SK-MEL-5 (cell line): ENCODE measurements at regions not wholly inside any gene's neighbourhood (a gene's known extent, or its start where the extent isn't known, plus 50 kb on each side); places are given as distances from the start of the nearest gene placed in this dataset.
"Not testable (repeated sequence)": the region's sequence is repeated elsewhere in the genome, so short reads cannot be mapped to it uniquely, and the experiment has no call there.

Source experiments
- DNase-seq: peaks from one replicate; pipeline ENCODE4 v3.0.0-alpha.2; 2016; ENCODE audit warnings: low read depth, low spot score
- in situ Hi-C: cut with HindIII; loops from 2 replicates; pipeline ENCODE4 v1.10.0; 2016; ENCODE audit warnings: low sequenced_read_pairs, high pct_unique_total_duplicates, low pct_unique_long_range_greater_than_20kb

DNA sequence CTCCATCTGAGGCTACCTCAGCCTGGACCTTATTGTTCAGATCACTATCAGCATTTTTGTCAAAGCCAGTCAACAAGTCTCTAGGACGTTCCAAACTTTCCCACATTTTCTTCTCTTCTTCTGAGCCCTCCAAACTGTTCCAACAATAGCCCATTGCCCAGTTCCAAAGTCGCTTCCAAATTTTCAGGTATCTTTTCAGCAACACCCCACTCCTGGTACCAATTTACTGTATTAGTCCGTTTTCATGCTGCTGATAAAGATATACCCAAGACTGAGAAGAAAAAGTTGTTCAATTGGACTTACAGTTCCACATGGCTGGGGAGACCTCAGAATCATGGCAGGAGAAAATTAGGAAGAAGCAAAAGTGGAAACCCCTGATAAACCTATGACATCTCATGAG is 495.3 kb upstream of the NCAM2 start:
- DNase-seq, in situ Hi-C loops: not testable (repeated sequence)

DNA sequence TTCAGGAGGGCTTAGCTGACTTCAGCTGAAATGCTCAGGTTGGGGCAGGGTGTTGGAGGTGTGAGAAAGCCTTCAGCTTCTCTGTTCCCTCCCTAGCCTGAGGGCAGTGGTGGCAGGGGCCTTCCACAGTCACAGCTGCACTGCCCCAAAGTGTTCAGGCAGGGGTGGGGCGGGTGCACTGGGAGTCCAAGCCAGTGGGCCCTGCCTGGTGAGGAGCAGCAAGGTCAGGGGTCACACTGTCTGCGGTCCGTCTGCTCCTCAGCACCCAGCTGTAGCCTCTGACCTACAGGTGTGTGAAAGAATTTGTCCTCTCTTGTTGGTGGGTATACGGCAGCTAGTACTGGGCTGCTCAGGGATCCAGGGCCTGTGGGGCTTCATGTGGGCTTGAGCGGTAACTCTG is 490.4 kb upstream of the NCAM2 start:
- no peak for DNase-seq

DNA sequence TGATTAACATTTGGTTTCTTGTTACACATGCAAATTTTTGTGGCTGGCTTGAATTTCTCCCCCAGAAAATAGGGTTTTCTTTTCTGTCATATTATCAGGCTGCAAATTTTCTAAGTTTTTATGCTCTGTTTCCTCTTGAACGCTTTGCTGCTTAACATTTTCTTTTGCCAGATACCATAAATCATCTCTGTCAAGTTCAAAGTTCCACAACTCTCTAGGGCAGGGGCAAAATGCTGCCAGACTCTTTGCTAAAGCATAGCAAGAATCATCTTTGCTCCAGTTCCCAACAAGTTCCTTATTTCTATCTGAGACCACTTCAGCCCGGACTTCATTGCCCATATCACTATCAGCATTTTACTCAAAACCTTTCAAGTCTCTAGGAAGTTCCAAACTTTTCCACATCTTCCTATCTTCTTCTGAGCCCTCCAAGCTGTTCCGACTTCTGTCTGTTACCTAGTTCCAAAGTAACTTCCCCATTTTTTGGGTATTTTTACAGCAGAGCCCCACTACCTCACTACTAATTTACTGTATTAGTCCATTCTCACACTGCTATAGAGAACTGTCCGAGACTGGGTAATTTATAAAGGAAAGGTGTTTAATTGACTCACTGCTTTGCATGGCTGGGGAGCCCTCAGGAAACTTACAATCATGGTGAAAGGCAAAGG is 486.9 kb upstream of the NCAM2 start:
- DNase-seq: no peak
- in situ Hi-C loops: no loop called here

More for the DNA sequence above, 490.4 kb upstream of the NCAM2 start:
- in situ Hi-C loops: no loop called here

DNA sequence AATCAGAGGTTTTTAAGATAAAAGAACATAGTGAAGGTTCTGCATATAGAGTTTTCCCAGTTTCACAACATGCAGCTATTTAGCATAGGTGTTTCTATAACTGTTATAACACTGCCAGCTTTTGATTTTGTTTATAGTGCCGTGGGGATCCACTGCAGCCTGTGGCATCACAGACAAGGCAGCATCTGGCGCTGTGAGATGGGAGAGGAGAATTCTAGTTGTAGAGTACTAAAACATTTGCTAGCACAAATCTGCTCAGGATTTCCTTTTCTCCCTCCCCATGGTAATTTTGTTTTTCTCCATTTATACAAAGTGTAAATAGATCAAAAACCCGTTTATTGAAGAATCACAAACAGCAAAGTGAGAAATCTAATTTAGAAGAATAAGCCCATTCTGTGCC is 482.8 kb upstream of the NCAM2 start:
- in situ Hi-C loops: no loop called here

DNA sequence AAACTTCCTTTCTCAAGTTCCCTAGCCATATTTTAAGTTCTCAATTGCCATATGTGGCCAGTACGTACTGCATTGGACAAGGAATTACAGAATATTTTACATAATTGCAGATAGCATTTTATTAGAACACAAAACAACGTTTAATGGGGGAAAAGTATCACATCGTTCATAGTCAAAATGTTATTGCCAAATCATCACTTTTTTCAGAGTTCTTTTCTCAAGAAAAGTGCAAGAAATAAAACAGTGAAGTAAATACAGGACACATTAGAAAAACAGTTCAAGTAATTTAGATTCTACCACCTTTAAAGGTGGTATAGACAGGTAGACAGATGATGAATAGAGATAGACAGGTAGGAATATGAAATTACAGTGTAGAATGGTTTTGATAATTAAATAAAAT is 479.1 kb upstream of the NCAM2 start:
- DNase-seq: no peak
- in situ Hi-C loops: no loop called here

More for the DNA sequence above, 482.8 kb upstream of the NCAM2 start:
- DNase-seq: no peak

DNA sequence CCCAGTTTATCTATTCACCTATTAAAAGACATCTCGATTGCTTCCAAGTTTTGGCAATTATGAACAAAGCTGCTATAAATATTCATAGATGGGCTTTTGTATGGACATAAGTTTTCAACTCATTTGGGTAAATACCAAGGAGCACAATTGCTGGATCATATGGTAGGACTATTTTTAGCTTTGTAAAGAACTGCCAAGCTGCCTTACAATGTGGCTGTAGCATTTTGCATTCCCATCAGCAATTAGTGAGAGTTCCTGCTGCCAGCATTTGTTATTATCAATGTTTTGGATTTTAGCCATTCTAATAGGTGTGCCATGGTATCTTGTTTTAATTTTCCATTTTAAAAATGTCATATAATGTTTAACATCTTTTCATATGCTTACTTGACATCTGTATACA is 475.6 kb upstream of the NCAM2 start:
- no peak for DNase-seq
- in situ Hi-C loops: no loop called here

DNA sequence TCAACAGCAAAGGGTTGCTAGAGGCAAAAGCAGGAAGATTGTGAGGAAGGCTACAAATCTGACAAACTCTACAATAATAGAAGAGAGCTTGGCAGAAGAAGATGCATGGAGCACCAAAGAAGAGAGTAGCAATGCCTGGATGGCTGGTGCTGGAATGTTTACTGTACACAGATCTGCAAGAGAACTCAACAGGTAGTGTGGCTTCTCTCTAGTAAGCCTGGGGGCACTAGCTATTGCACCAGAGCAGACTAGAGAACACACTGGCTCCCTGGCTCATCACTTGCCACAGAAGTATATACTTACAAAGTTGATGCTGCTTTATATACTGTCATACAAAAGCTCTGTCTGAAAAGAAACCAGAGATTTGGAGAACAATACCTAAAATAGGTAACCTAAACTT is 475.0 kb upstream of the NCAM2 start:
- in situ Hi-C loops: no loop called here
- DNase-seq: no peak

DNA sequence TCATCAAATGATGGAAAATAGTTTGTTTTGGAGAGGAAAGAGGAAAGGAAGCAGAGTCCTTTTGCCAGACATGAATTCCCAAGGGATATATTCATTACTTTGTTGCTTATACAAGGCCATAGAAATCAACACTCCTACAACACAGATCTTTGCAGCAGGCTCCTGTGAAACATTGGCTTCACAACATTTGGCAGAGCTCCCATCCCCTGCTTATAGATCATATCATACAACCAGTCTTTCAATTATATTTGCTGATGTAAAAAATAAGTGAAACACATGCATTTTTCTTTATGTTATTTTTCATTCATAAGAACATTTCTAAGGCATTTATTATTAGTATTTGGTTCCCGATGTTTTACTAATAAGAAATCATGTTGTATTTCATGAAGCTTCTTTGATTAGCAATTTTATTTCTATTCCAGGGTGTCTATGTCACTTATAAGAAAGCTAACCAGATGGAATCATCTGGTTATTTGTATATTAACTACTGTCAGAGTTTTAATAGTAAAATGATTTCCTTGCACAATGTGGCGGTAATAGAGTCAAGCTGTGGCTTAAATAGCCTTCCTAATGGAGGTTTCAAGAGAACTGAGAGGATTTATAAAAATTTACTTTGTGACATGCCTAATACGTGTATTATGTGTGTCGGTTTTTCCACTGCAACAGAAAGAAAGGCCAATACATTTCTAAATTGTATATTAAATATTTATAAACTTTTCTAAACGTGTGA is 470.3 kb upstream of the NCAM2 start:
- no peak for DNase-seq
- in situ Hi-C loops: no loop called here

DNA sequence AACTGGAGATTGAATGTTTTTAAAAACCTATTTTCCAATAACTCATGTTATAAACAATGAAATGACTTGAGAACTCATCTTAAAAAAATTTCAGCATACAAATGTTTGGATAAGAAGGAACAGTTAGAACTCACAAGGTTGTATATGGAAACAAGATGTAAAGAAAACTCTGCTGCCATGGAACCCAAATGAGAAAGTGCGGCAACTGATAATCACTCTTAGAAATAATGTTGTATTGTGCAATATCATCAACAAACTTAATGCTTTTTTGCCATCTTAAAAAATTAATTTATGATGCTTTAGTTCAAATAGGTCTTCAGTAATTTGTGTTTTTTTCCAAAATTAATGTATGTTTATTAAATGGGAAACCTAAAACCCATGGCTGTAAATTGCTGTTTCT is 461.1 kb upstream of the NCAM2 start:
- in situ Hi-C loops: no loop called here
- DNase-seq: no peak

DNA sequence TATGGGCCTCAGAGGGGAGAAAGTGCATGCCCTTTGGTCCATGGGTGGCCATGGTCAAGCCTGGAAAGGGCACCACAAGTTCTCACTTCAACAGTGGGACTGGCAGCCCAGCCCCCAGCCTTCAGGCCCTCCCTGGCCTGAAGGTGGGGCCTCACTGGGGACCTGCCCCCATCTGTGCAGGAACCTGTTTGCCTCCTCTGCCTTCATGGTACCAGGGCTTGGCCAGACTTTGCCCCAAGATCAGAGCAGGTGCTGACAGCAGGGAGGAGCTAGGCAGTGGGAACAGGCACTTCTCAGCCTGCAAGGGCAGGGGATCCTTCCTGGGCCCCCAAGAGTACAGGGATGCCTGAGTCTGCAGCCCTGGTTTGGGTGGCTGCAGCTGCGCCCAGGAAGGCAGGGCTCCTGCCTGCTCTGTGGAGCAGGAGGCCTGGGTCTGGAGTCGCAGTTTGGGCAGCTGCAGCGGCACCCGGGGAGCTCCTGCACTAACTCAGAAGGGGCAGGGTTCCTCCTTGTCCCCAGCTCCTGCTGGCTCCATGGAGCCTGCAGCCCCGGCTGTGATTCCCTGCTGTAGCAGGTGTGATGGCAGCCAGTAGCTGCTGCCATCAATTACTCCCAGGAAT is 460.1 kb upstream of the NCAM2 start:
- in situ Hi-C loops: no loop called here
- no peak for DNase-seq

DNA sequence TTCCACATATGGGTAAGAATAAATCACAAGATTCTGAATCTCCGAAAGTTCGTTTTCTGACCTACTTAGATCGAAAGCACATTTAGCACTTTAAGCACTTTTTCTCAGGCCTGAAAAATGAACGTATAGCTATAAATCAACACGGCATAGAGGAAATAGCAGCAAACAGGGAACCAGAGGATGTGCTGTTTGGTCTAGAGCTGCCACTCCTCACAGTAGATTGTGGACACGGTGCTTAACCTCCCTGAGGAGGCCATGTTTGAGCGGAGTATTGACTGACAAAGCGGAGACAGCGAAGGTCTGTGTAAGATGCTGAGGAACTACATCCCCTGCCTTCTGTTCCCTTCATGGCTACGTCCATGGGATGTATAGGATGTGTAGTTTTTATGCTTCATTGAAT is 452.8 kb upstream of the NCAM2 start:
- DNase-seq: no peak
- in situ Hi-C loops: no loop called here

DNA sequence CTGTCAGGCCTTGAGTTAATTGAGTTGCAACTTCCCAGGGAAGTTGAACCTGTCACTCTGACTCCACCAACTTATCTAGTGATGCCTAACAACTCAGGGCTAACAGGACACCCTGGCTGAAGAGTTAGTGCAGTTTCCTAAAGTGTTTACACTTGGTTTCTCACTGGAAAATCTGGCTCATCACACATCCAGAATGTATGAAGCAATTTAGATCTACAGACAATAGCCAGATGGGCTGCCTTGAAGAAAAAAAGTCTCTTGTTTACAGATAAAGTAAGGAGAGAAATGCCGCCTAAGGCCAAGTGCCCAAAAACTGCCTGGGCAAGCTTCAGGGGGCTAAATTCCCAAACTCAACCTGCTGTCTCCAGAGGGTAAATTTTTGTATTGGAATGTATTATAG is 446.3 kb upstream of the NCAM2 start:
- DNase-seq: no peak
- in situ Hi-C loops: no loop called here

DNA sequence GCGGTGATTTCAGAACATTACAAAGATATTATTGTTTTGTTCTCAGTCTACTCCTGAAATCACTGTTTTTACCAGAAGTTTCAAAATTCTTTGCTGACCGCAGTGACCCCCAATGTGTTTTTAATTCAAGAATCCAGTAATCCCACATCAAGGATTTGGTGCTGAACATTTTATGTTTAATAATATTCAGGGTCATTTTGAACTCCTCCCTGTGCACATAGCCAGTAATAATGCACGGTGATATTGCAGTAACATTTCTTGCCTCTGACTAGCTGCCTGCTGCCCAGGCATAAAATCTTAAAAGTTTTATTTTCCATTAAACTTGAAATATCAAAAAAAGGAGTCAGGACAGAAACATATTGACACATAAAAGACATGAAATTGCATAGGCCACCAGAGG is 443.4 kb upstream of the NCAM2 start:
- no peak for DNase-seq
- in situ Hi-C loops: no loop called here

DNA sequence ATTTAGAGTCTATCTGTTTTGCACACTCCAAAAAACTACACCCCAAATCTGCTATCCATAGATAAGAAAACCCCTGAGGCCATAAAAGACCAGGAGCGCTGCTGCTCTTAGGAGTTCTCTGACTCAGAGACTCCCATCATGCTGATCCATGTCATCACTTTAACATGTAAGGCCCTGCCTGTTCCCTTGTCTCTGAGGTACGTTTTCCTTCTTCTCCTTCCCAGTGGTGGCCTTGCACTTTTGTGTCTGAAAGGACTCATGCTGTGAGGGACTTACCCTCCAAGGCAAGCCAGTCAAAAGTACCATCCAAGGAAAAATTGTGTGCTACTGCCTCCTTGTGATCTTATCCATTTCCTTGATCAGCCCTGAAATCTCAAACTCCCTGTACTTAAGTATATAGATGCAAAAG is 427.4 kb upstream of the NCAM2 start:
- in situ Hi-C loops: no loop called here
- DNase-seq: peak; percentile 19

DNA sequence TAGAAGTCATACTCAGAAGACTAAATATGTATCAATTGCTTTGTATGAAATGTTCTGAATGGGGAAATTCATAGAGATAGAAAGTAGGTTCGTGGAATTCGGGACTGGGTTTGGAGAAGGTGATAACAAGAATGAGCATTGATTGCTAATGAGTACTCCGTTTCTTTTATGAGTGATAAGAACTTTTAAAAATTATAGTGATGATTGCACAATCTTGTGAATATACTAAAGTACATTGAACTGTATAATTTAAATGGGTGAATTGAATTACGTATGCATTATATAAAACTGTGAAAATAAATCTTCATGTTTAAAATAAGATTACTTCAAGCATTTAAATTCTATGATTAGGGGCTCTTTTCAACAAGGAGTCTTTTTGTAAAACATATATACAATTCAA is 425.6 kb upstream of the NCAM2 start:
- DNase-seq: no peak
- in situ Hi-C loops: no loop called here

DNA sequence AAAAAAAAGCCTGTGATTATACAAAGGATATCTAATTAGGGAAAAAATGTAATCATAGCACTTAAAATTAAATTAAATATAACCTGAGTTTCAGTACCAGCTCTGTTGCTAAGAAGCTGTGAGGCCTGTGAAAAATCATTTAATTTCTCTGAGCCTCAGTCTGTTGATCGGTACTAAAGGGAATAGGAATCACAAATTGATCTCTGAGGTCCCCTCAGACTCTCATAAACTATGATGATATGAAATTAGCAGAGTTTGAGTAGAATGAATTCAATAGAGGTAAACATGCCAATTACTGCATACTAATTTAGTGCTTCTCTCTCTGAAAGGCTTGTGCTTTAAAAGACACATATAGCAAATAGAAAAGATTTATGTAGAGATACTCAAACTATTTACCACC is 416.8 kb upstream of the NCAM2 start:
- no peak for DNase-seq
- in situ Hi-C loops: no loop called here

DNA sequence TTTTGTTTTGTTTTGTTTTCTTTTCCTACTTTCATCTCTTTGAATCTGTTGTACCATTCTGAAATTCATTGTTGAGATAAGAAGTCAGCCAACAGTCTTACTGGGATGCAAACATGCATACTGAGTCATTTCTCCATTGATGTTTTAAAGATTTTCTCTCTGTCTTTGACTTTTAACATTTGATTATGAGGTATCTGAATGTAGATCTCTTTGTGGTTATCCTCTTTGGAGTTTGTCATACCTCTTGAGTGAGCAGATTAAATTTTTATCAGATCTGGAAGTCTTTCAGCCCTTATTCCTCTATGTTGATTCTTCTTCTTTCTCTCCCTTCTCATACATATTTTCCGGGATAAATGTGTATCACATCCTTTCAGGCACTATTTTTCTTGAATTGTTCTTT is 406.9 kb upstream of the NCAM2 start:
- in situ Hi-C loops: no loop called here

DNA sequence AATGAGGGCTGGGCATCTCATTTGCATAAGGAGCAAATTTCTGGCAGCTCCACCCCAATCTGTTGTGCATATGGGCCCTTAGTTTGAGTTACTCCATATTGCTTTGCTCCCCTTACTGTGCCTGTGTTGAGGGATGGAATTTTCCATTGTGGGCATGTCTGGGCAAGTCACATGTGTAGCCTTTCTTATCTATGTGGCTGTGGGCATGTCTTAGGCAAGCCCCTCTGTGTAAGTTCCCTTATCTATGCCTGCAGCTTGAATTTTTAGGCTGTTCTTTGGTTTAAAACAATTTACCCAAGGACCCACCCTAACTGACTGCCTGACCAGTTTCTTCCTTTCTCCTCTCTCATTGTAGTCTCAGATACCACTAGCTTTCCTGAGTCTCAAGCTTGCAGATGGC is 405.7 kb upstream of the NCAM2 start:
- no peak for DNase-seq
- in situ Hi-C loops: no loop called here

More for the DNA sequence above, 406.9 kb upstream of the NCAM2 start:
- DNase-seq: no peak

DNA sequence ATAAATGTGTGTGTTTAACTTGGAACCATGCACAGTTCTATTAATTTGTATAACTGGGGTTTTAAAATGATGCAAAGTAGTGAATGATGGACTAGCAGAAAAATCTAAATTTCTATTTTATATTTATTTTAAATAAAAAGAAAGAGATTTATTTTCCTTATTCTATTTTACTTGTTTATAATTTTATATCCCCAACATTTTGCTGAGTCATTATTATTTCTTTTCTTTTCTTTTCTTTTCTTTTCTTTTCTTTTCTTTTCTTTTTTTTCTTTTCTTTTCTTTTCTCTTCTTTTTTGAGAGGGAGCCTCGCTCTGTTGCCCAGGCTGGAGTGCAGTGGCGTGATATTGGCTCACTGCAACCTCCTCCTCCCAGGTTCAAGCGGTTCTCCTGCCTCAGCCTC is 395.0 kb upstream of the NCAM2 start:
- in situ Hi-C loops: no loop called here
- DNase-seq: no peak
